ENCODE measurements at regions not wholly inside any gene's neighbourhood (a gene's known extent, or its start where the extent isn't known, plus 50 kb on each side); places are given as distances from the start of the nearest gene placed in this dataset.

DNA sequence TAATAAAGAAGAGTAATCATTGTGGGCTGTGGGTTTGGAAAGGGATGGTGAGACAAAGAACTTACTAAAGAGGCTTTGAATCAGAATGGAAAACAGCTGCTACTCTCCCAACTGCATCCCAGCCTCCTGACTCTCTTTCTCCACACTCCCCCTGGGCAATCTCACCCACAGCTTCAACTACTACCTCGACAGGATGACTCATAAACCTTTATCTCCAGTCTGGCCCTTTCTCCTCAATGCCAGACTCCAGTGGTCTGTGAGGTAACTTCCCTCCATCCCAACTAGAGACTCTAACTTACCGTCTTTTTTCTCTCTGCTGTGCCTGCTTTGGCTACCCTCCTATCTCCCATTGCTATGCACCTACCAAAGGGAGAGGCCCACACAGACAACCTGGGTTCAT lies 135.3 kb upstream of the RREB1 start:
- no peak overlapping the region for H3K4me3 ChIP-seq (ENCODE audit: low read depth, low read length)
- H3K9me3 ChIP-seq (ENCODE audit: control insufficient read depth, insufficient read depth, low read length) = no peaks in the 10 kb centered on the region
- POLR2A ChIA-PET = no interaction called here
- CTCF ChIA-PET = no interaction called here
- H3K27me3 ChIP-seq (ENCODE audit: control insufficient read depth, insufficient read depth, low read length) = no peaks in the 10 kb centered on the region
- H3K27ac ChIP-seq (ENCODE audit: low read depth, low read length) = no peak overlapping the region
- TF ChIP-seq, protein P1, sequence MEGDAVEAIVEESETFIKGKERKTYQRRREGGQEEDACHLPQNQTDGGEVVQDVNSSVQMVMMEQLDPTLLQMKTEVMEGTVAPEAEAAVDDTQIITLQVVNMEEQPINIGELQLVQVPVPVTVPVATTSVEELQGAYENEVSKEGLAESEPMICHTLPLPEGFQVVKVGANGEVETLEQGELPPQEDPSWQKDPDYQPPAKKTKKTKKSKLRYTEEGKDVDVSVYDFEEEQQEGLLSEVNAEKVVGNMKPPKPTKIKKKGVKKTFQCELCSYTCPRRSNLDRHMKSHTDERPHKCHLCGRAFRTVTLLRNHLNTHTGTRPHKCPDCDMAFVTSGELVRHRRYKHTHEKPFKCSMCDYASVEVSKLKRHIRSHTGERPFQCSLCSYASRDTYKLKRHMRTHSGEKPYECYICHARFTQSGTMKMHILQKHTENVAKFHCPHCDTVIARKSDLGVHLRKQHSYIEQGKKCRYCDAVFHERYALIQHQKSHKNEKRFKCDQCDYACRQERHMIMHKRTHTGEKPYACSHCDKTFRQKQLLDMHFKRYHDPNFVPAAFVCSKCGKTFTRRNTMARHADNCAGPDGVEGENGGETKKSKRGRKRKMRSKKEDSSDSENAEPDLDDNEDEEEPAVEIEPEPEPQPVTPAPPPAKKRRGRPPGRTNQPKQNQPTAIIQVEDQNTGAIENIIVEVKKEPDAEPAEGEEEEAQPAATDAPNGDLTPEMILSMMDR (IDR thresholded peaks at IDR 0.05; ENCODE audit: low read depth, low read length) = no peak
- no peak for DNase-seq (ENCODE audit: low read depth, low spot score)

DNA sequence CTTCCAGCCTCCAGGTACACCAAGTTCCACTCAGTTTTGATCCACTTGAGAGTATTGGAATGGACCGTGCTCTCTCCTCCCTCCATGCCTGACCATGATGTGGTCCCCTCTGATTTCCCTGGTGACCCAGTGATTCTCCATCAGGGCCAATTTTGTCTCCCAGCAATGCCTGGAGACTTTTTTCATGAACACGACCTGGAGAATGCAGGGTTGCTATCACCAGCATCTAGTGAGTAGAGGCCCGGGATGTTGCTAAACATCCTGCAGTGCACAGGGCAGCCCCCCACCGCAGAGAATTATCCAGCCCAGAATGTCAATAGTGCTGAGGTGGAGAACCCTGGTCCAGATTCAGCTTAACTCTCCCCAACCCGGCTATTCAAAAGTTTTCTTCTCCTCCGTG lies 134.0 kb upstream of the RREB1 start:
- no peak overlapping the region for H3K27ac ChIP-seq (ENCODE audit: low read depth, low read length)
- POLR2A ChIA-PET = no interaction called here
- no peaks in the 10 kb centered on the region for H3K9me3 ChIP-seq (ENCODE audit: control insufficient read depth, insufficient read depth, low read length)
- no peak for DNase-seq (ENCODE audit: low read depth, low spot score)
- H3K27me3 ChIP-seq (ENCODE audit: control insufficient read depth, insufficient read depth, low read length) = no peaks in the 10 kb centered on the region
- no peak overlapping the region for H3K4me3 ChIP-seq (ENCODE audit: low read depth, low read length)
- CTCF ChIA-PET = no interaction called here
- TF ChIP-seq, protein P1 (IDR thresholded peaks at IDR 0.05; ENCODE audit: low read depth, low read length) = no peak

DNA sequence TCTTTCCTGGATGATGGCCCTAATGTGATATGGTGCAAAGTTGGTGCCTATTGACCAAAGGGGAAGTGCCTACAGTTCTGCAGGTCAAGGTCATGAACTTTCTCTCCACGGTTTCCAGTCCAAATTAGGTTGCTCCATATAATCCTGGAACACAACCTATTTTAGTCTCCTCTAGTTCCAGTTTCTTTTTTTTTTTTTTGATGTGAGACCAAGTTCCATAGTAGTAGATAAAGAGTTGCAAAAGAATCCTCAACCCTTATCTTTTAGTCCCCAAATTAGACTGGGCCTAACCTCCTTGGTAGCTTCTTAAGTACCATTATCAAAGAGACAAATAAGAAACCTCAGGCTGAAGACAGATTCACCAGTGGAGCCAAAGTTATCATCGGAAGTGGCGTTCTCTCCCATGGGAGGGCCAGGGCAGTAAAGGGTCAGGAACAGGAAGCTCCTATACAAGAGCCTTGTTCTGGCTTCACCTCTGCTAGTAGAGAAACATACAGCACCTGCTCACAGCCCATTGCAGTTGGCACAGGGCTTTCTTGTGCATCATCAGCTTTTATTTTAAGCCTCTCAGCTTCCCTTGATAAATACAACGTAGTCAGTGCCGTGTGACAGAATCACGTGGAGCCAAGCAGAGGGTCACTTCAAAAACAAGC lies 132.2 kb upstream of the RREB1 start:
- no peaks in the 10 kb centered on the region for H3K27me3 ChIP-seq (ENCODE audit: control insufficient read depth, insufficient read depth, low read length)

GRCh38 chr6:6976193-6976592 lies 131.6 kb upstream of the RREB1 start:
- Histone ChIP-seq H3K4me3 (ENCODE audit: low read depth, low read length) (no peak overlapping the region), H3K27me3 (ENCODE audit: control insufficient read depth, insufficient read depth, low read length) (no peaks in the 10 kb centered on the region), H3K27ac (ENCODE audit: low read depth, low read length) (no peak overlapping the region), H3K9me3 (ENCODE audit: control insufficient read depth, insufficient read depth, low read length) (no peaks in the 10 kb centered on the region)
- no peak for DNase-seq (ENCODE audit: low read depth, low spot score)
- ChIA-PET CTCF (no interaction called here), POLR2A (no interaction called here)
- TF ChIP-seq, protein P1 (IDR thresholded peaks at IDR 0.05; ENCODE audit: low read depth, low read length) = no peak

More for the DNA sequence above, 132.2 kb upstream of the RREB1 start:
- CTCF ChIA-PET = no interaction called here
- TF ChIP-seq, protein P1 (IDR thresholded peaks at IDR 0.05; ENCODE audit: low read depth, low read length) = no peak
- POLR2A ChIA-PET = no interaction called here
- Histone ChIP-seq H3K27ac (ENCODE audit: low read depth, low read length) (no peak overlapping the region), H3K4me3 (ENCODE audit: low read depth, low read length) (no peak overlapping the region), H3K9me3 (ENCODE audit: control insufficient read depth, insufficient read depth, low read length) (no peaks in the 10 kb centered on the region)
- no peak for DNase-seq (ENCODE audit: low read depth, low spot score)

DNA sequence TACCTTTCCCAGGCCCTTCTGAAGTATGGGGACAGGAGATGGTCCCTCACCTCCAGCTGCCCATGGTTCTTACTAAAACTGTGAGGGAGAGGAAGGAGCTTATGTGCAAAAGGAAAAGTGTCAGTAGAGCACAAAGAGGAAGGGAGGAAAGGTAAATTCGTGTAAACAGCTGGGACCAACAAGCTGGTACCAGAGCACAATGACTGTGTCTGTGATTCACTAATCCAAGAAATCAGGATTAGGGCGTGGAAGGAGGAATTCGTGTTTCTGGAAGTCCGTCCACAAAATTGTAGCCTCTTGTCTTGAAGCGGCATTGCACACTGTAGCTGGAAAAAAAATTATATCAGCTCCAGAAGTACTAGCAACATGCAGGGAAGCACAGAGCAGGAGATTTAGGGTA lies 129.0 kb upstream of the RREB1 start:
- H3K9me3 ChIP-seq (ENCODE audit: control insufficient read depth, insufficient read depth, low read length) = no peaks in the 10 kb centered on the region
- H3K27ac ChIP-seq (ENCODE audit: low read depth, low read length) = no peak overlapping the region
- ChIA-PET POLR2A (no interaction called here), CTCF (no interaction called here)
- no peak for DNase-seq (ENCODE audit: low read depth, low spot score)
- TF ChIP-seq, protein P1 (IDR thresholded peaks at IDR 0.05; ENCODE audit: low read depth, low read length) = no peak
- H3K4me3 ChIP-seq (ENCODE audit: low read depth, low read length) = no peak overlapping the region
- no peaks in the 10 kb centered on the region for H3K27me3 ChIP-seq (ENCODE audit: control insufficient read depth, insufficient read depth, low read length)
